RWPE1 (cell line): ENCODE measurements at regions not wholly inside any gene's neighbourhood (a gene's known extent, or its start where the extent isn't known, plus 50 kb on each side); places are given as distances from the start of the nearest gene placed in this dataset.
"Not testable (repeated sequence)": the region's sequence is repeated elsewhere in the genome, so short reads cannot be mapped to it uniquely, and the experiment has no call there.

Experiments used
- CTCF ChIA-PET: fragments of 350-600 bp; sonication (Branson Sonifier 250); formaldehyde crosslinking; extraction: SDS; loops from one replicate; lab custom pipeline; 2021; lab: Yijun Ruan, JAX
- POLR2A ChIA-PET: fragments of 400-600 bp; formaldehyde crosslinking; extraction: SDS; loops from one replicate; lab custom pipeline; 2020; ENCODE audit warnings: antibody characterized with exemption; ENCODE audit not compliant: low non-redundant PET; lab: Yijun Ruan, JAX
- DNase-seq: peaks from one replicate; pipeline ENCODE4 v3.0.0; 2012; ENCODE audit warnings: low spot score
- H3K27ac ChIP-seq: fragments of 450-650 bp; 2 replicates; pipeline ENCODE4 v1.5.1; 2017
- CTCF ChIP-seq: fragments of 450-650 bp; conservative IDR thresholded peaks from 2 replicates; pipeline ENCODE4 v1.5.1; 2017; ENCODE audit warnings: low read depth, mild to moderate bottlenecking

GRCh38 chr11:109677876-109678275 lies 255.9 kb downstream of the C11orf87 start:
- no peak overlapping the region for H3K27ac ChIP-seq
- CTCF ChIA-PET: no interaction called here
- POLR2A ChIA-PET: no interaction called here
- TF ChIP-seq CTCF: no peak
- no peak for DNase-seq

DNA sequence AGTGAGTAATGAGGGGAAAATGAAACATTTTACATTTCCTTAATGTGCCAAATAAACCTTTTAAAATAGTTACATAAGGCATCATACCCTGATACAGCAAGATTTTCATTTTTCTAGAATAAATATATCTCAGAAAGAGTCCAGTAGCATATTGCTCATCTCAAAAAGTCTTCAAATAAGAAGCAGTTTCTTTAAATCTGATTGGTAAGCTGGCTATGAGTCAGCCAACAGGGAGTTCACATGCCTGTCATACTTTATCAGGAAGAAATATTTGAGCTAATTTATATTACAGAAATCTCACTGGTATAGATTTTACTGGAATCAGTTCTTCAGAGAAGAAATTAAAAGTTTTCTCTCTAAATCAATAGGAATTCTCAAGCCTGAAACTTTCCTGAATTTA lies 258.1 kb downstream of the C11orf87 start:
- H3K27ac ChIP-seq: no peak overlapping the region
- no peak for TF ChIP-seq CTCF
- ChIA-PET CTCF (no interaction called here), POLR2A (no interaction called here)
- peak; percentile 50 for DNase-seq

DNA sequence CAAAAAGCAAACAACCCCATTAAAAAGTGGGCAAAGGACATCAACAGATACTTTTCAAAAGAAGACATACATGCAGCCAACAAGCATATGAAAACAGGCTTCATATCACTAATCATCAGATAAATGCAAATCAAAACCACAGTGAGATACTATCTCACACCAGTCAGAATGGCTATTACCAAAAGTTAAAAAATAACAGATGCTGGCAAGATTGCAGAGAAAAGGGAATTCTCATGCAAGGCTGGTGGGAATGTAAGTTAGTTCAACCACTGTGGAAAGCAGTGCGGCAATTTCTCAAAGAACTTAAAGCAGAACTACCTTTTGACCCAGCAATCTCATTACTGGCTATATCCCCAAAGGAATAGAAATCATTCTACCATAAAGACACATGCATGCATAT lies 260.8 kb downstream of the C11orf87 start:
- POLR2A ChIA-PET, DNase-seq, H3K27ac ChIP-seq, CTCF ChIA-PET: not testable (repeated sequence)

DNA sequence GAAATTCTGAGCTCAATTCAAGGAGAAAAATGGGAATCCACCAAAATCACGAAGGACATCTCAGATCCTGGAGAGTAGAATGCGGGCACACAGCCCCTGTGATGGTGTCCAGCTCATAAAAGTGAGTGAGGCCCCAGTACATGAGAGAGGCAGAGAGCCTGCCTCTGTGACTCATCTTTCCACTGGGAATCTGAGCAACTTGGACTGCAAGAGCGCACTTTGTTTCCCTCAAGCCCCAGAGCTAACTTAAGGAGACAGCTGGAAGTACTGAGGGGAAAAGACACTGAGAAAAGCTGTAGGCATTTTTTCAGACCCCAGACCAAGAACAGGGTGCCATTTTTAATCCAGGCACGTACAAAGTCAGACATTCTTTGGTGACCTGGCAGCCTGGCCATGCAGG lies 273.7 kb downstream of the C11orf87 start:
- DNase-seq: no peak
- no peak for TF ChIP-seq CTCF
- ChIA-PET POLR2A (no interaction called here), CTCF (interaction anchor here (0.6 kb wide), 1 partner anchor 87 kb away, joined by 3 read pairs; no protein-coding TSS in a partner anchor)
- H3K27ac ChIP-seq: peak overlapping the region; percentile 96

DNA sequence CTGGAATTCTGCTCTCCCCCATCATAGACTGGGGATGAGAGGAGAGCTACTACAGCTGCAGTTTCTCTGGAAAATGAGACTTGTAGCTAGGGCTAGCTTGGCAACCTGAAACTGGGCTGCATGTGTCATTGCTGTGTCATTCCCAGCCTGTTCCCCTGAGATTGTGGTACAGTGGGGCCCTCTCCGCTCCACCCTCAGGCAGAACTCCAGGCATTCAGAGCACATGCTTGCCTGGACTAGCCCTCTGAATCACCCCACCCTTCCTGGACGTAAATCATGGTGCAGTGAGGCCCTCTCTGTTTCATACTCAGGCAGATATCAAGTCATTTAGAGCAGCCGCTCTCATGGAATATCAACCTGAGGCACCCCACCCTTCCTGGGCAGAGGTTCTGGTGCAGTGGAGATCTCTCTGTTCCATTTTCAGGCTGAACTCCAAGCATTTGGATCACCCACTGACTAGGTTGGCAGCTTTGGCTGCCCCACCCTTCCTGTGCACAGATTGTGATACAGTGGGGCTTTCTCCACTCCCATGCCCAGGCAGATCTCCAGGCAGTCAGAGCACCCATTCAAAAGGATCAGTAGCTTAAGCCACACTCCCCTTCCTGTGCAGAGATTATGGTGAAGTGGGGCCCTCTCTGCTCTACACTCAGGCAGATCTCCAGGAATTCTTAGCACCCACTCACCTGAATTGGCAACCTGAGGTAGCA lies 274.4 kb downstream of the C11orf87 start:
- no peak for TF ChIP-seq CTCF
- peak overlapping the region; percentile 96 for H3K27ac ChIP-seq
- ChIA-PET POLR2A (no interaction called here), CTCF (interaction anchor here (0.6 kb wide), 2 partner anchors 87 to 173 kb away, joined by 3 read pairs; no protein-coding TSS in a partner anchor)
- DNase-seq: peak; percentile 78

- peak; percentile 13 for DNase-seq
- H3K27ac ChIP-seq: peak overlapping the region; percentile 96
- peak; percentile 41 for TF ChIP-seq CTCF
- ChIA-PET POLR2A (no interaction called here), CTCF (interaction anchor here (0.6 kb wide), 1 partner anchor 172 kb away, joined by 3 read pairs; no protein-coding TSS in a partner anchor)
Measured at GRCh38 chr11:109697140-109697843, 275.3 kb downstream of the C11orf87 start.

- ChIA-PET CTCF (no interaction called here), POLR2A (no interaction called here)
- DNase-seq: no peak
- no peak for TF ChIP-seq CTCF
- no peak overlapping the region for H3K27ac ChIP-seq
Measured at GRCh38 chr11:109698237-109698636, 276.2 kb downstream of the C11orf87 start.
